Mesenchymal stem cell (in vitro differentiated cells and primary cell): ENCODE measurements at regions not wholly inside any gene's neighbourhood (a gene's known extent, or its start where the extent isn't known, plus 50 kb on each side); places are given as distances from the start of the nearest gene placed in this dataset.

Source experiments
- DNase-seq: peaks from one replicate; pipeline ENCODE4 v3.0.0-alpha.2; 2013
- H2AFZ ChIP-seq: one replicate; pipeline ENCODE4 v1.6.1; 2013; ENCODE audit warnings: low read depth, mild to moderate bottlenecking, control low read depth, inconsistent platforms, low read length, moderate library complexity
- H2AK5ac ChIP-seq: 2 replicates; pipeline ENCODE4 v1.6.1; 2013; ENCODE audit warnings: low read length, moderate library complexity, mild to moderate bottlenecking, inconsistent platforms; ENCODE audit not compliant: severe bottlenecking
- H2BK120ac ChIP-seq: one replicate; pipeline ENCODE4 v1.6.1; 2013; ENCODE audit warnings: low read depth, mild to moderate bottlenecking, inconsistent platforms, low read length, moderate library complexity
- H2BK12ac ChIP-seq, 2 experiments: one replicate each; pipeline ENCODE4 v1.6.1; 2013; ENCODE audit warnings: inconsistent platforms in 2 of 2, low read length in 2 of 2, mild to moderate bottlenecking in 2 of 2, moderate library complexity in 2 of 2, control low read depth in 1 of 2
- H2BK15ac ChIP-seq: one replicate; pipeline ENCODE4 v1.6.1; 2013; ENCODE audit warnings: mild to moderate bottlenecking, low read depth, inconsistent platforms; ENCODE audit not compliant: poor library complexity, severe bottlenecking
- H2BK5ac ChIP-seq: 2 replicates; pipeline ENCODE4 v1.6.1; 2013; ENCODE audit warnings: low read depth, mild to moderate bottlenecking, low read length, control low read depth, inconsistent platforms; ENCODE audit not compliant: poor library complexity, severe bottlenecking
- H3K14ac ChIP-seq, 2 experiments: one replicate each; pipeline ENCODE4 v1.6.1; 2013; ENCODE audit warnings: inconsistent platforms in 2 of 2, low read length in 2 of 2, control low read depth in 1 of 2, mild to moderate bottlenecking in 1 of 2, moderate library complexity in 1 of 2
- H3K18ac ChIP-seq, 2 experiments: one replicate each; pipeline ENCODE4 v1.6.1; 2013; ENCODE audit warnings: inconsistent platforms in 2 of 2, low read length in 2 of 2, control low read depth in 1 of 2, low read depth in 1 of 2, mild to moderate bottlenecking in 1 of 2
- H3K23ac ChIP-seq, 2 experiments: one replicate each; pipeline ENCODE4 v1.6.1; 2013; ENCODE audit warnings: inconsistent platforms in 2 of 2, low read length in 2 of 2, mild to moderate bottlenecking in 2 of 2, moderate library complexity in 2 of 2, control low read depth in 1 of 2
- H3K27ac ChIP-seq: 2 replicates; pipeline ENCODE4 v1.5.1; 2013; ENCODE audit warnings: mild to moderate bottlenecking, moderate library complexity, low read length, control low read depth, inconsistent platforms; ENCODE audit not compliant: poor library complexity, severe bottlenecking
- H3K27me3 ChIP-seq, 2 experiments: 2 replicates each; pipeline versions ENCODE4 v1.6.1 to v1.7.0; 2013; ENCODE audit warnings: low read length in 2 of 2, mild to moderate bottlenecking in 2 of 2, moderate library complexity in 2 of 2, control low read depth in 1 of 2, inconsistent platforms in 1 of 2; ENCODE audit not compliant: control insufficient read depth in 1 of 2, insufficient read depth in 1 of 2
- H3K36me3 ChIP-seq, 2 experiments: 2 replicates each; pipeline versions ENCODE4 v1.6.1 to v1.7.0; 2013; ENCODE audit warnings: low read length in 2 of 2, control low read depth in 1 of 2, inconsistent platforms in 1 of 2, low read depth in 1 of 2, mild to moderate bottlenecking in 1 of 2; ENCODE audit not compliant: insufficient read depth in 2 of 2, control insufficient read depth in 1 of 2
- H3K4ac ChIP-seq, 2 experiments: one replicate each; pipeline ENCODE4 v1.6.1; 2013; ENCODE audit warnings: inconsistent platforms in 2 of 2, low read length in 2 of 2, mild to moderate bottlenecking in 2 of 2, moderate library complexity in 2 of 2, control low read depth in 1 of 2, low read depth in 1 of 2
- H3K4me1 ChIP-seq: 2 replicates; pipeline ENCODE4 v1.6.1; 2013; ENCODE audit warnings: low read depth, low read length, control low read depth; ENCODE audit not compliant: control insufficient read depth, insufficient read depth
- H3K4me2 ChIP-seq: 2 replicates; pipeline ENCODE4 v1.6.1; 2013; ENCODE audit warnings: low read length, mild to moderate bottlenecking, inconsistent platforms; ENCODE audit not compliant: poor library complexity, severe bottlenecking
- H3K4me3 ChIP-seq, 2 experiments: 2 replicates each; pipeline versions ENCODE4 v1.5.1 to v1.7.0; 2013; ENCODE audit warnings: low read length in 2 of 2, mild to moderate bottlenecking in 2 of 2, control low read depth in 1 of 2, low read depth in 1 of 2; ENCODE audit not compliant: insufficient read depth in 1 of 2
- H3K79me1 ChIP-seq: replicated peaks from 2 replicates; pipeline ENCODE4 v1.6.1; 2013; ENCODE audit warnings: mild to moderate bottlenecking, control low read depth, low read length, inconsistent platforms; ENCODE audit not compliant: poor library complexity, severe bottlenecking
- H3K9ac ChIP-seq: 2 replicates; pipeline ENCODE4 v1.7.0; 2013; ENCODE audit warnings: mild to moderate bottlenecking, low read length, moderate library complexity
- H3K9me3 ChIP-seq: 2 replicates; pipeline ENCODE4 v1.7.0; 2013; ENCODE audit warnings: mild to moderate bottlenecking, low read length; ENCODE audit not compliant: control insufficient read depth
- H4K8ac ChIP-seq: one replicate; pipeline ENCODE4 v1.6.1; 2013; ENCODE audit warnings: inconsistent platforms, mild to moderate bottlenecking, low read length, moderate library complexity
- H4K91ac ChIP-seq: one replicate; pipeline ENCODE4 v1.6.1; 2013; ENCODE audit warnings: mild to moderate bottlenecking, low read length, inconsistent platforms
- WGBS: methylation state at CpG from one replicate; pipeline ENCODE4 v1.1.7; 2013; ENCODE audit warnings: mixed read lengths; 5-methylcytosine and 5-hydroxymethylcytosine counted together

GRCh38 chr3:181336597-181336996 lies 347.1 kb upstream of the DNAJC19 start:
- no peak for DNase-seq
- Histone ChIP-seq H3K36me3 (no peaks in the 10 kb centered on the region), H3K9me3 (peaks cover 4% of the 10 kb centered on the region), H3K9ac (no peak overlapping the region), H3K79me1 (no peaks in the 10 kb centered on the region), H3K4me1 (no peaks in the 10 kb centered on the region), H3K23ac (no peak overlapping the region), H2AK5ac (no peak overlapping the region), H3K14ac (no peak overlapping the region), H2BK12ac (no peak overlapping the region), H3K4ac (no peak overlapping the region), H3K27ac (no peak overlapping the region), H3K4me3 (no peak overlapping the region), H3K27me3 (no peaks in the 10 kb centered on the region), H2AFZ (no peak overlapping the region), H2BK5ac (peak overlapping the region; percentile 67), H3K18ac (no peak overlapping the region), H2BK120ac (no peak overlapping the region), H4K8ac (no peak overlapping the region), H4K91ac (no peak overlapping the region), H3K4me2 (no peak overlapping the region), H2BK15ac (no peak overlapping the region)
- 59% methylated on average over 2 of the region's 2 CpGs for WGBS

GRCh38 chr3:181333394-181333793 lies 343.9 kb upstream of the DNAJC19 start:
- Histone ChIP-seq H3K4ac (no peak overlapping the region), H2BK15ac (no peak overlapping the region), H3K9me3 (no peaks in the 10 kb centered on the region), H3K23ac (no peak overlapping the region), H2AK5ac (no peak overlapping the region), H3K4me3 (no peak overlapping the region), H3K27me3 (no peaks in the 10 kb centered on the region), H3K4me1 (no peaks in the 10 kb centered on the region), H3K4me2 (no peak overlapping the region), H4K91ac (no peak overlapping the region), H3K36me3 (no peaks in the 10 kb centered on the region), H3K14ac (no peak overlapping the region), H3K27ac (no peak overlapping the region), H2AFZ (no peak overlapping the region), H2BK120ac (no peak overlapping the region), H3K79me1 (no peaks in the 10 kb centered on the region), H3K18ac (no peak overlapping the region), H3K9ac (no peak overlapping the region), H4K8ac (no peak overlapping the region), H2BK5ac (no peak overlapping the region), H2BK12ac (no peak overlapping the region)
- no peak for DNase-seq

- H3K9me3 ChIP-seq, result no peaks in the 10 kb centered on the region
- 59% methylated on average over 4 of the region's 5 CpGs for WGBS
- H3K23ac ChIP-seq, result no peak overlapping the region
- H2AFZ ChIP-seq, result no peak overlapping the region
- H2BK5ac ChIP-seq, result no peak overlapping the region
- no peak overlapping the region for H3K14ac ChIP-seq
- no peak overlapping the region for H3K4me3 ChIP-seq
- no peaks in the 10 kb centered on the region for H3K79me1 ChIP-seq
- H2BK120ac ChIP-seq, result no peak overlapping the region
- no peaks in the 10 kb centered on the region for H3K27me3 ChIP-seq
- H2BK12ac ChIP-seq, result no peak overlapping the region
- no peak overlapping the region for H3K18ac ChIP-seq
- H3K27ac ChIP-seq, result no peak overlapping the region
- no peak overlapping the region for H3K4ac ChIP-seq
- no peak overlapping the region for H3K4me2 ChIP-seq
- H4K91ac ChIP-seq, result no peak overlapping the region
- H2AK5ac ChIP-seq, result no peak overlapping the region
- no peak overlapping the region for H4K8ac ChIP-seq
- no peaks in the 10 kb centered on the region for H3K36me3 ChIP-seq
- DNase-seq, result no peak
- no peak overlapping the region for H3K9ac ChIP-seq
- H3K4me1 ChIP-seq, result no peaks in the 10 kb centered on the region
- H2BK15ac ChIP-seq, result no peak overlapping the region
Measured at GRCh38 chr3:181330821-181331563, 341.5 kb upstream of the DNAJC19 start.

- H2BK12ac ChIP-seq, result no peak overlapping the region
- H3K4me3 ChIP-seq, result no peak overlapping the region
- WGBS, result 90% methylated on average over 1 of the region's 3 CpGs
- H2AK5ac ChIP-seq, result no peak overlapping the region
- H4K91ac ChIP-seq, result no peak overlapping the region
- no peak overlapping the region for H2BK15ac ChIP-seq
- no peaks in the 10 kb centered on the region for H3K4me1 ChIP-seq
- H3K79me1 ChIP-seq, result no peaks in the 10 kb centered on the region
- H3K27me3 ChIP-seq, result no peaks in the 10 kb centered on the region
- no peak for DNase-seq
- H3K14ac ChIP-seq, result no peak overlapping the region
- no peaks in the 10 kb centered on the region for H3K36me3 ChIP-seq
- H3K9me3 ChIP-seq, result no peaks in the 10 kb centered on the region
- no peak overlapping the region for H3K4me2 ChIP-seq
- no peak overlapping the region for H2BK120ac ChIP-seq
- no peak overlapping the region for H3K4ac ChIP-seq
- H2AFZ ChIP-seq, result no peak overlapping the region
- no peak overlapping the region for H4K8ac ChIP-seq
- no peak overlapping the region for H3K27ac ChIP-seq
- no peak overlapping the region for H3K23ac ChIP-seq
- no peak overlapping the region for H2BK5ac ChIP-seq
- no peak overlapping the region for H3K9ac ChIP-seq
- no peak overlapping the region for H3K18ac ChIP-seq
Measured at GRCh38 chr3:181330257-181330656, 340.7 kb upstream of the DNAJC19 start.
